ENCODE measurements at regions not wholly inside any gene's neighbourhood (a gene's known extent, or its start where the extent isn't known, plus 50 kb on each side); places are given as distances from the start of the nearest gene placed in this dataset.

- no peak overlapping the region for H3K27ac Mint-ChIP-seq
Measured at GRCh38 chr3:190252080-190252479, 70.2 kb downstream of the CLDN1 start.

GRCh38 chr3:190249414-190249813 lies 72.8 kb downstream of the CLDN1 start:
- no peak overlapping the region for H3K4me3 Mint-ChIP-seq
- H3K27ac Mint-ChIP-seq, result no peak overlapping the region
- H3K27me3 Mint-ChIP-seq (ENCODE audit: low read depth), result peaks cover 2% of the 10 kb centered on the region
- no peaks in the 10 kb centered on the region for H3K4me1 Mint-ChIP-seq (ENCODE audit: low read depth)
- no peak for DNase-seq (ENCODE audit: low spot score)
- peaks cover 2% of the 10 kb centered on the region for H3K36me3 Mint-ChIP-seq (ENCODE audit: low read depth)
- H3K9me3 Mint-ChIP-seq, result peaks cover 28% of the 10 kb centered on the region

More at GRCh38 chr3:190252080-190252479, 70.2 kb downstream of the CLDN1 start:
- H3K27me3 Mint-ChIP-seq (ENCODE audit: low read depth), result peaks cover 2% of the 10 kb centered on the region
- no peaks in the 10 kb centered on the region for H3K36me3 Mint-ChIP-seq (ENCODE audit: low read depth)
- H3K4me3 Mint-ChIP-seq, result no peak overlapping the region
- DNase-seq (ENCODE audit: low spot score), result no peak
- H3K4me1 Mint-ChIP-seq (ENCODE audit: low read depth), result no peaks in the 10 kb centered on the region
- H3K9me3 Mint-ChIP-seq, result peaks cover 5% of the 10 kb centered on the region

- Mint-ChIP-seq H3K9me3 (peaks cover 28% of the 10 kb centered on the region), H3K4me1 (ENCODE audit: low read depth) (no peaks in the 10 kb centered on the region), H3K36me3 (ENCODE audit: low read depth) (peaks cover 2% of the 10 kb centered on the region), H3K27ac (no peak overlapping the region), H3K27me3 (ENCODE audit: low read depth) (no peaks in the 10 kb centered on the region), H3K4me3 (no peak overlapping the region)
- DNase-seq (ENCODE audit: low spot score), result no peak
Measured at GRCh38 chr3:190242147-190242546, 80.1 kb downstream of the CLDN1 start.

- Mint-ChIP-seq H3K4me3 (no peak overlapping the region), H3K36me3 (ENCODE audit: low read depth) (no peaks in the 10 kb centered on the region), H3K4me1 (ENCODE audit: low read depth) (no peaks in the 10 kb centered on the region), H3K9me3 (peaks cover 5% of the 10 kb centered on the region), H3K27me3 (ENCODE audit: low read depth) (peaks cover 2% of the 10 kb centered on the region), H3K27ac (no peak overlapping the region)
- no peak for DNase-seq (ENCODE audit: low spot score)
Measured at GRCh38 chr3:190239325-190239724, 82.9 kb downstream of the CLDN1 start.

DNA sequence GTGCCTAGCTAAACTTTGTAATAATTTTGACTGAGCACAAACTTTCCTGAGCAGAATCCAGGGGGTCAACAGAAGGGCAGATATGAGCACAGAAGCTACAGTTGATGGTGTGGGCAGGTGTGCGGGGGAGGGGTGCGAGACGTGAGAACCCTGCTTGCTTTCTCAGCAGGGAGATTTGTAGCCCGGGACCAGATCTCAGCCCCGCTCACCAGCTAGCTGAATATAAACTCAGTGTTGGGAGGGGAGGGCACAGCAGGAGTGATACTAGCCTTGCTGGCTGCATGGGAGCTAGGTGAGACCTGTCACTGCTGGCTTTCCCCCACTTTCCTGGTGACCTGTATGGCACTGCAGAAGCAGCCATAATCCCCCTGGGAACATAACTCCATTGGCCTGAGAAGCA lies 83.4 kb downstream of the CLDN1 start:
- no peaks in the 10 kb centered on the region for H3K36me3 Mint-ChIP-seq (ENCODE audit: low read depth)
- H3K9me3 Mint-ChIP-seq, result peaks cover 5% of the 10 kb centered on the region
- peaks cover 2% of the 10 kb centered on the region for H3K27me3 Mint-ChIP-seq (ENCODE audit: low read depth)
- no peak overlapping the region for H3K27ac Mint-ChIP-seq
- no peak for DNase-seq (ENCODE audit: low spot score)
- H3K4me1 Mint-ChIP-seq (ENCODE audit: low read depth), result no peaks in the 10 kb centered on the region
- no peak overlapping the region for H3K4me3 Mint-ChIP-seq

DNA sequence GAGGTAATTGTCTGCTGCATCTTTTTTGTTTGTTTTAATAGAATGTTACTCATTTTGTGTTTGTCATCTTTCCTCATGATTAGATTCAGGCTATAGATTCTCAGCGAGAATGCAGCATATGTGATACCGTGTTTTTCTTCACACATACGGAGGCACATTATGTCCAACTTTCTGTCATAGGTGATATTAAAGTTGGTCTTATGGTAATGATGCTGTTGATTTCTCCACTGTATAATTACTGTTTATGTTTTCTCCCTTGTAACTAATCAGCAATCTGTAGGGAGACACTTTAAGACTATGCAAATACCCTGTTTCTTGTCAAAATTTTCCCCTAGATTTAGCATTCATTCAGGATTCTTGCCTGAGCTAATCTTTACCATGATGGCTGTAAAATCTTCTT lies 87.6 kb downstream of the CLDN1 start:
- H3K36me3 Mint-ChIP-seq (ENCODE audit: low read depth), result no peaks in the 10 kb centered on the region
- no peak overlapping the region for H3K4me3 Mint-ChIP-seq
- H3K9me3 Mint-ChIP-seq, result no peaks in the 10 kb centered on the region
- DNase-seq (ENCODE audit: low spot score), result no peak
- H3K27ac Mint-ChIP-seq, result no peak overlapping the region
- peaks cover 4% of the 10 kb centered on the region for H3K27me3 Mint-ChIP-seq (ENCODE audit: low read depth)
- no peaks in the 10 kb centered on the region for H3K4me1 Mint-ChIP-seq (ENCODE audit: low read depth)

- Mint-ChIP-seq H3K27ac (no peak overlapping the region), H3K4me1 (ENCODE audit: low read depth) (no peaks in the 10 kb centered on the region), H3K4me3 (no peak overlapping the region), H3K9me3 (no peaks in the 10 kb centered on the region), H3K36me3 (ENCODE audit: low read depth) (no peaks in the 10 kb centered on the region), H3K27me3 (ENCODE audit: low read depth) (peaks cover 4% of the 10 kb centered on the region)
- no peak for DNase-seq (ENCODE audit: low spot score)
Measured at GRCh38 chr3:190229632-190230424, 92.4 kb downstream of the CLDN1 start.

DNA sequence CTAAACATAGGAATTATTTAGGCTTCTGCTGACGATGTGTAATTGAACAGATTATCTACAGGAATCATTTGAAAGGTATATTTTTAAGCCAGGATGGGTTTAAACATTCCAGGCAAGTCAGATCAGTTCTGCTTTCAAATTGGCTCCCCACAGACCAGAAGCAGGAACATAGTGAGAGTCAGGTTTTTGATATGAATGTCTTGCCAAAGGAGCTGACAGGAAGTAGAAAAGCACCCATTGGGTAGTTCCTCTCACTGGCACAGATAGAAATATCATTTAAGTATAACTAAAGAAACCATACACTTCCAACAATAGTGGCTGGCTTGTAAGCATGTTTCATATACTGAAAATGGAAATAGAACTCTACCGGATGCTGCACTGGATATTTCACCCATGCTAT lies 95.2 kb downstream of the CLDN1 start:
- no peak for DNase-seq (ENCODE audit: low spot score)
- H3K9me3 Mint-ChIP-seq, result no peaks in the 10 kb centered on the region
- peaks cover 3% of the 10 kb centered on the region for H3K27me3 Mint-ChIP-seq (ENCODE audit: low read depth)
- no peaks in the 10 kb centered on the region for H3K4me1 Mint-ChIP-seq (ENCODE audit: low read depth)
- no peak overlapping the region for H3K4me3 Mint-ChIP-seq
- H3K36me3 Mint-ChIP-seq (ENCODE audit: low read depth), result no peaks in the 10 kb centered on the region
- no peak overlapping the region for H3K27ac Mint-ChIP-seq

DNA sequence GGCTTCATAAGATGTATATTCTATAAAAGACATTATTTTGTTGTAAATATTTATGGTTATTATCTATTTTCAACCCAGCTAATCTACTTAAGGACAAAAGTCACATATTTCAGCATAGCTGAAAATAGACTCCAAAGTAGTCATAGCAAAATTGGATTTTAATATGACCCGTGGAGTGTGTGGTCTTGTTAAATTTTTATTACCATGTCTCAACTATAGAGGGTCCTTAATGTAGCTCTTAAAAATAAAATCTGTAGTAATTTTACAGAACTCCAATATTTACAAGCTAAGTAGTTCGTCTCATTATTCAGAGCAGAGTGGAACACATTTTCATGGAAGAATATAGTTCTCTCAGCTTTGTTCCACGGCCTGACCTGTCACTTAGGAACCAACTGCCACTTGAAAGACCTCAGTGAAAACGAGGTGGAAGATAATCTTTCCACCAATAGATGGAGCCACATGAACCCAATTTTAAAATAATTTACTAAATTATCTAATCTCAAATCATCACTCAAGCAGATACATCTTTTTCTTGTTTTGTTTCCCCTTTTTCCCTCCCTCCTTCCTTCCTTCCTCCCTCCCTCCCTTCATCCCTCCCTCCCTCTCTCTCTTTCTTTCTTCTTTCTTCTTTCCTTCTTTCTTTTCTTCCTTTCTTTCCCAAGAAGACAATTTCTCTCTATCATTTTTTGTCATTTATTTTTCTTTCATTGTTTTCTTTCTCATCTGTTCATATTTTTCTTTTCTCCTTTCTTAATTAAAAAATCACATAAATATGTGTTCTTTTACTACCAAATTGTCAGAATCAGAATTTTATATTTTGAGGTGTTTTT lies 97.2 kb downstream of the CLDN1 start:
- DNase-seq (ENCODE audit: low spot score), result no peak
- Mint-ChIP-seq H3K9me3 (peaks cover 5% of the 10 kb centered on the region), H3K27me3 (ENCODE audit: low read depth) (peaks cover 5% of the 10 kb centered on the region), H3K36me3 (ENCODE audit: low read depth) (no peaks in the 10 kb centered on the region), H3K4me1 (ENCODE audit: low read depth) (no peaks in the 10 kb centered on the region), H3K27ac (no peak overlapping the region), H3K4me3 (no peak overlapping the region)

- H3K27ac Mint-ChIP-seq, result no peak overlapping the region
- no peaks in the 10 kb centered on the region for H3K36me3 Mint-ChIP-seq (ENCODE audit: low read depth)
- H3K27me3 Mint-ChIP-seq (ENCODE audit: low read depth), result peaks cover 6% of the 10 kb centered on the region
- no peaks in the 10 kb centered on the region for H3K4me1 Mint-ChIP-seq (ENCODE audit: low read depth)
- H3K4me3 Mint-ChIP-seq, result no peak overlapping the region
- no peak for DNase-seq (ENCODE audit: low spot score)
- peaks cover 5% of the 10 kb centered on the region for H3K9me3 Mint-ChIP-seq
Measured at GRCh38 chr3:190224456-190224855, 97.8 kb downstream of the CLDN1 start.

- peaks cover 5% of the 10 kb centered on the region for H3K9me3 Mint-ChIP-seq
- peaks cover 11% of the 10 kb centered on the region for H3K27me3 Mint-ChIP-seq (ENCODE audit: low read depth)
- H3K27ac Mint-ChIP-seq, result no peak overlapping the region
- H3K4me1 Mint-ChIP-seq (ENCODE audit: low read depth), result no peaks in the 10 kb centered on the region
- H3K4me3 Mint-ChIP-seq, result no peak overlapping the region
- H3K36me3 Mint-ChIP-seq (ENCODE audit: low read depth), result no peaks in the 10 kb centered on the region
- DNase-seq (ENCODE audit: low spot score), result no peak
Measured at GRCh38 chr3:190222916-190223315, 99.3 kb downstream of the CLDN1 start.

- Mint-ChIP-seq H3K4me1 (ENCODE audit: low read depth) (no peaks in the 10 kb centered on the region), H3K27ac (no peak overlapping the region), H3K4me3 (no peak overlapping the region), H3K9me3 (peaks cover 5% of the 10 kb centered on the region), H3K27me3 (ENCODE audit: low read depth) (peaks cover 11% of the 10 kb centered on the region), H3K36me3 (ENCODE audit: low read depth) (no peaks in the 10 kb centered on the region)
- DNase-seq (ENCODE audit: low spot score), result no peak
Measured at GRCh38 chr3:190222360-190222759, 99.9 kb downstream of the CLDN1 start.

DNA sequence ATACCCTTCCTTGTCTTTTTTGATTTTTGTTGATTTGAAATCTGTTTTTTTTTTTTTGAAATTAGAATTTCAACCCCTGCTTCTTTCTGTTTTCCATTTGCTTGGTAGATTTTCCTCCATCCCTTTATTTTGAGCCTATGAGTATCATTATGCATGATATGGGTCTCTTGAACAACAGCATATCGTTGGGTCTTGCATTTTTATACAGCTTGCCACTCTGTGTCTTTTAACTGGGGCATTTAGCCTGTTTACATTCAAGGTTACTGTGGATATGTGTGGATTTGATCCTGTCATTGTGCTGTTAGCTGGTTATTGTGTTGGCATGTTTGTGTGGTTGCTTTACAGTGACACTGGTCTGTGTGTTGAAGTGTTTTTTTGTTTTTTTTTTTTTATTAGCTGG lies 99.7 kb upstream of the P3H2 start:
- H3K4me1 Mint-ChIP-seq (ENCODE audit: low read depth), result no peaks in the 10 kb centered on the region
- peaks cover 11% of the 10 kb centered on the region for H3K27me3 Mint-ChIP-seq (ENCODE audit: low read depth)
- H3K4me3 Mint-ChIP-seq, result no peak overlapping the region
- H3K36me3 Mint-ChIP-seq (ENCODE audit: low read depth), result no peaks in the 10 kb centered on the region
- H3K27ac Mint-ChIP-seq, result no peak overlapping the region
- no peak for DNase-seq (ENCODE audit: low spot score)
- peaks cover 5% of the 10 kb centered on the region for H3K9me3 Mint-ChIP-seq

GRCh38 chr3:190217081-190217480 lies 96.4 kb upstream of the P3H2 start:
- Mint-ChIP-seq H3K9me3 (peaks cover 5% of the 10 kb centered on the region), H3K36me3 (ENCODE audit: low read depth) (no peaks in the 10 kb centered on the region), H3K4me3 (no peak overlapping the region), H3K27me3 (ENCODE audit: low read depth) (peaks cover 11% of the 10 kb centered on the region), H3K27ac (no peak overlapping the region), H3K4me1 (ENCODE audit: low read depth) (no peaks in the 10 kb centered on the region)
- no peak for DNase-seq (ENCODE audit: low spot score)
